ENCODE measurements at regions not wholly inside any gene's neighbourhood (a gene's known extent, or its start where the extent isn't known, plus 50 kb on each side); places are given as distances from the start of the nearest gene placed in this dataset.

DNA sequence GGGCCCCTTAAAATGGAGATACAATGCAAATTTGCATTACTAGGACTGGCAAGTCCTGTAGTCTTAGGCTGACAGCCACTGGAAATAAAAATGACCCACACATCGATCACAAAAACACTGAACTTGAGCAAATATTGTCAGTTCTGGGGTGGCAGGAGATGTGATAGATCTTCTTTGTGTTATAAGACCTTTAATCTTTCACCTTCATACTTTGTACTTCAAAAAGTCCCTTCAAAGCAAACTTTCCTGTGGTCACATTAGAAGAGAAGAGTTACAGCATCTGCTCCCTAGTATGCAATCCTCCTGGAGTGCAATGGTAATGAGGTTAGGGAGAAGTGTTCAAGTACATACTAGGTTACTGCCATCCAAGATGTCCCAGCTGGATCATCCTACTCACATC is 149.4 kb upstream of the KCNMB2 start:
- no peaks in the 10 kb centered on the region for H3K27me3 ChIP-seq
- peaks cover 0 to 42% (median 33%) of the 10 kb centered on the region in 4 donors for H3K4me1 ChIP-seq
- 46 to 80% methylated on average over 1 of the region's 1 CpG for WGBS, 2 donors
- intact Hi-C loops (cut with DNase I), result loop anchor here (5.0 to 10.0 kb wide), 3 partner anchors 952 to 1872 kb away; no protein-coding TSS in a partner anchor
- no peak for DNase-seq
- TF ChIP-seq POLR2AphosphoS5 (IDR thresholded peaks at IDR 0.05), result no peak
- TF ChIP-seq, protein P1, sequence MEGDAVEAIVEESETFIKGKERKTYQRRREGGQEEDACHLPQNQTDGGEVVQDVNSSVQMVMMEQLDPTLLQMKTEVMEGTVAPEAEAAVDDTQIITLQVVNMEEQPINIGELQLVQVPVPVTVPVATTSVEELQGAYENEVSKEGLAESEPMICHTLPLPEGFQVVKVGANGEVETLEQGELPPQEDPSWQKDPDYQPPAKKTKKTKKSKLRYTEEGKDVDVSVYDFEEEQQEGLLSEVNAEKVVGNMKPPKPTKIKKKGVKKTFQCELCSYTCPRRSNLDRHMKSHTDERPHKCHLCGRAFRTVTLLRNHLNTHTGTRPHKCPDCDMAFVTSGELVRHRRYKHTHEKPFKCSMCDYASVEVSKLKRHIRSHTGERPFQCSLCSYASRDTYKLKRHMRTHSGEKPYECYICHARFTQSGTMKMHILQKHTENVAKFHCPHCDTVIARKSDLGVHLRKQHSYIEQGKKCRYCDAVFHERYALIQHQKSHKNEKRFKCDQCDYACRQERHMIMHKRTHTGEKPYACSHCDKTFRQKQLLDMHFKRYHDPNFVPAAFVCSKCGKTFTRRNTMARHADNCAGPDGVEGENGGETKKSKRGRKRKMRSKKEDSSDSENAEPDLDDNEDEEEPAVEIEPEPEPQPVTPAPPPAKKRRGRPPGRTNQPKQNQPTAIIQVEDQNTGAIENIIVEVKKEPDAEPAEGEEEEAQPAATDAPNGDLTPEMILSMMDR (IDR thresholded peaks at IDR 0.05), result no peak
- no peak for TF ChIP-seq POLR2A (IDR thresholded peaks at IDR 0.05)
- no peak for TF ChIP-seq EP300 (IDR thresholded peaks at IDR 0.05)
- H3K4me3 ChIP-seq, result no peak overlapping the region
- no peaks in the 10 kb centered on the region for H3K9me3 ChIP-seq
- H3K27ac ChIP-seq, result no peak overlapping the region
- H3K36me3 ChIP-seq, result no peaks in the 10 kb centered on the region

DNA sequence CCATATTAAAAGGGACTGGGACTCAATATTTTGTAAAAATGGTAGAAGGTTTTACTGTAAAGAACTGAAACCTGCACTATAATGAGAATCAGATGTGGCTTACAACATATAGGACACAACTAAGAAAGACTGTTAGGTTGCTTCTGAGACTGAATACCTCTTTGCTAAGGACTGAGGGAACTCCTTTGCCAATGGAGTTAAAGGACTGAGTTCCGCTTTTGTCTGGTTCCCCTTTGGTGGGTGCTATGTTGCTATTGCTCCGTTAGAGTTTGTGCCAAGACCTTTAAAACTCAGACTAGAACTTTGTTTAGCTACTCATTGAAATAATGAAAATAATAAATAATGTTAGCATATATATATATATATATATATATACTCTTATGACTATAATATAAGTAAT is 147.8 kb upstream of the KCNMB2 start:
- Histone ChIP-seq H3K27ac (no peak overlapping the region), H3K4me3 (no peak overlapping the region), H3K36me3 (no peaks in the 10 kb centered on the region), H3K9me3 (no peaks in the 10 kb centered on the region), H3K4me1 (peaks cover 0 to 38% (median 31%) of the 10 kb centered on the region in 4 donors), H3K27me3 (no peaks in the 10 kb centered on the region)
- 89 to 98% methylated on average over 2 of the region's 2 CpGs for WGBS, 2 donors
- DNase-seq, result no peak
- TF ChIP-seq, protein P1 (IDR thresholded peaks at IDR 0.05), result no peak
- TF ChIP-seq EP300 (IDR thresholded peaks at IDR 0.05) (no peak), POLR2A (IDR thresholded peaks at IDR 0.05) (no peak), POLR2AphosphoS5 (IDR thresholded peaks at IDR 0.05) (no peak)
- intact Hi-C loops (cut with DNase I), result loop anchor here (5.0 to 10.0 kb wide), 3 partner anchors 954 to 1874 kb away; no protein-coding TSS in a partner anchor

DNA sequence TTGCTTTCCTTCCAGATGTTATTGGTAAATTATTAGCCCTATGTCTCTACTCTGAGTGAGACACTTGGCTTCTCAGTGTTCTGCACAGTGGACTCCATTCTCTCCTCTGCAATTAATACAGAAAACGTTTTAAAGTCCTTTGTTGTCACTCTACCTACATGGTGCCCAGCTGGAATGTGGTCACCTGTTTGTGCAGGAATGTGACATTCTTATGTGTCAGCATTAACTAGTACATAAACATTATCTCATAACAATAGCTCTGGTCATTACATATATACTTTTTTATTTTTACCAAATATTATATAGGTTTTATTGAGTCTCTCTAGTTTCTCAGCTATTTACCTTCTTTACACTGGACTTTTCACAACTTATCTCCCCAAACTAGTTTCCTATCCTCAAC is 147.0 kb upstream of the KCNMB2 start:
- Histone ChIP-seq H3K4me1 (peaks cover 0 to 38% (median 25%) of the 10 kb centered on the region in 4 donors), H3K27me3 (no peaks in the 10 kb centered on the region), H3K4me3 (no peak overlapping the region), H3K36me3 (no peaks in the 10 kb centered on the region), H3K9me3 (no peaks in the 10 kb centered on the region), H3K27ac (no peak overlapping the region)
- DNase-seq, result no peak
- TF ChIP-seq POLR2A (IDR thresholded peaks at IDR 0.05), result no peak
- TF ChIP-seq POLR2AphosphoS5 (IDR thresholded peaks at IDR 0.05), result no peak
- no peak for TF ChIP-seq EP300 (IDR thresholded peaks at IDR 0.05)
- TF ChIP-seq, protein P1 (IDR thresholded peaks at IDR 0.05), result no peak
- 20 to 50% methylated on average over 1 of the region's 1 CpG for WGBS, 2 donors
- intact Hi-C loops (cut with DNase I), result loop anchor here (5.0 to 10.0 kb wide), 3 partner anchors 954 to 1874 kb away; no protein-coding TSS in a partner anchor

- no peaks in the 10 kb centered on the region for H3K27me3 ChIP-seq
- no peak for DNase-seq
- 24 to 46% methylated on average over 1 of the region's 1 CpG for WGBS, 2 donors
- TF ChIP-seq POLR2AphosphoS5 (IDR thresholded peaks at IDR 0.05), result no peak
- TF ChIP-seq, protein P1 (IDR thresholded peaks at IDR 0.05), result no peak
- TF ChIP-seq POLR2A (IDR thresholded peaks at IDR 0.05), result no peak
- no peak for TF ChIP-seq EP300 (IDR thresholded peaks at IDR 0.05)
- H3K27ac ChIP-seq, result peak overlapping the region in 2 of 4 donors; percentile 4 to 63
- no peaks in the 10 kb centered on the region for H3K36me3 ChIP-seq
- intact Hi-C loops (cut with DNase I), result no loop called here
- H3K9me3 ChIP-seq, result no peaks in the 10 kb centered on the region
- H3K4me1 ChIP-seq, result peaks cover 0 to 24% (median 15%) of the 10 kb centered on the region in 4 donors
- H3K4me3 ChIP-seq, result no peak overlapping the region
Measured at GRCh38 chr3:178392511-178392926, 143.7 kb upstream of the KCNMB2 start.

DNA sequence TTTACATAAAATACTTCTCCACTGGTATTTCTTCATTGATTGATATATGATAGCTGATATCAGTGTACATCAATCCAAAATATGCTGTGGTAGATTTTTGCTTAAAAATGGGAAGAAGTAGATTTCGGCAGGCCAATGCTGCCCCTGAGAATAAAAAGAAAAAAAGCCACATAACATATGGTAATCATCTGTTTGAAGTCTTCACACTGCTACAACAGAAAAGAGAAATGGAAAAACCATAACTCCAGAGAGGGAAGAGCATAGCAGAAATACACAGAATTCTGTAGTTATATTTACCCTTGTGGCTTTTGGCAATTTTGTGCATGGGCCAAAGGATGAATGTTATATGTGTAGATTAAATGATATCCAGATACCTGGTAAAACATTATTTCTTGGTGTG is 143.1 kb upstream of the KCNMB2 start:
- Histone ChIP-seq H3K9me3 (no peaks in the 10 kb centered on the region), H3K27me3 (no peaks in the 10 kb centered on the region), H3K36me3 (no peaks in the 10 kb centered on the region), H3K27ac (peak overlapping the region in 3 of 4 donors; percentile 27 to 63 (median 53)), H3K4me1 (peaks cover 0 to 24% (median 15%) of the 10 kb centered on the region in 4 donors), H3K4me3 (no peak overlapping the region)
- intact Hi-C loops (cut with DNase I), result no loop called here
- TF ChIP-seq POLR2A (IDR thresholded peaks at IDR 0.05) (no peak), EP300 (IDR thresholded peaks at IDR 0.05) (no peak), POLR2AphosphoS5 (IDR thresholded peaks at IDR 0.05) (no peak)
- TF ChIP-seq, protein P1 (IDR thresholded peaks at IDR 0.05), result no peak
- DNase-seq, result no peak
- WGBS, 2 donors, result 10 to 95% methylated on average over 1 of the region's 1 CpG
